Activated T-cell treated with anti-CD3 and anti-CD28 coated beads, Interleukin-2, amount 50 U/mL, for 4 hours (primary cell): ENCODE measurements at regions not wholly inside any gene's neighbourhood (a gene's known extent, or its start where the extent isn't known, plus 50 kb on each side); places are given as distances from the start of the nearest gene placed in this dataset.
"Not testable (repeated sequence)": the region's sequence is repeated elsewhere in the genome, so short reads cannot be mapped to it uniquely, and the experiment has no call there.

Experiments used
- ATAC-seq, 2 donors: fragments of 200-7000 bp; cut with Tn5 transposase; one replicate each; pipeline ENCODE4 v1.10.0; 2021
- DNase-seq: peaks from one replicate; pipeline ENCODE4 v3.0.0-alpha.2; 2020
- H3K27me3 Mint-ChIP-seq: one replicate; pipeline ENCODE4 v1.8.0; 2021; ENCODE audit warnings: low read depth, mixed read lengths
- H3K36me3 Mint-ChIP-seq: one replicate; pipeline ENCODE4 v1.8.0; 2022; ENCODE audit warnings: mixed read lengths; ENCODE audit not compliant: insufficient read depth
- H3K4me1 Mint-ChIP-seq: one replicate; pipeline ENCODE4 v1.8.0; 2021; ENCODE audit warnings: low read depth, mixed read lengths
- H3K4me3 Mint-ChIP-seq: one replicate; pipeline ENCODE4 v1.8.0; 2021; ENCODE audit warnings: mild to moderate bottlenecking, moderate library complexity, mixed read lengths
- H3K9me3 Mint-ChIP-seq: one replicate; pipeline ENCODE4 v1.8.0; 2021; ENCODE audit warnings: mixed read lengths

GRCh38 chr11:71322192-71322735, 69.9 kb upstream of the SHANK2 start:
- Mint-ChIP-seq H3K27me3 (peaks cover 14% of the 10 kb centered on the region), H3K36me3 (no peaks in the 10 kb centered on the region), H3K4me1 (no peaks in the 10 kb centered on the region), H3K4me3 (no peak overlapping the region), H3K9me3 (peaks cover 15% of the 10 kb centered on the region)
- ATAC-seq (no peak), DNase-seq (no peak)

- ATAC-seq (no peak), DNase-seq (no peak)
- peaks cover 19% of the 10 kb centered on the region for H3K9me3 Mint-ChIP-seq
- peaks cover 14% of the 10 kb centered on the region for H3K27me3 Mint-ChIP-seq
- no peaks in the 10 kb centered on the region for H3K36me3 Mint-ChIP-seq
- H3K4me3 Mint-ChIP-seq = no peak overlapping the region
- no peaks in the 10 kb centered on the region for H3K4me1 Mint-ChIP-seq
Observed at GRCh38 chr11:71321433-71322191, 69.2 kb upstream of the SHANK2 start.

GRCh38 chr11:71316701-71317100, 64.3 kb upstream of the SHANK2 start:
- ATAC-seq (no peak), DNase-seq (no peak)
- peaks cover 7% of the 10 kb centered on the region for H3K27me3 Mint-ChIP-seq
- H3K9me3 Mint-ChIP-seq = peaks cover 22% of the 10 kb centered on the region
- H3K36me3 Mint-ChIP-seq = no peaks in the 10 kb centered on the region
- H3K4me1 Mint-ChIP-seq = no peaks in the 10 kb centered on the region
- no peak overlapping the region for H3K4me3 Mint-ChIP-seq

- H3K27me3 Mint-ChIP-seq, DNase-seq, H3K36me3 Mint-ChIP-seq, ATAC-seq, H3K4me3 Mint-ChIP-seq, H3K4me1 Mint-ChIP-seq: not testable (repeated sequence)
- H3K9me3 Mint-ChIP-seq = peaks cover 11% of the 10 kb centered on the region
Observed at GRCh38 chr11:71312616-71313015, 60.2 kb upstream of the SHANK2 start.

DNA sequence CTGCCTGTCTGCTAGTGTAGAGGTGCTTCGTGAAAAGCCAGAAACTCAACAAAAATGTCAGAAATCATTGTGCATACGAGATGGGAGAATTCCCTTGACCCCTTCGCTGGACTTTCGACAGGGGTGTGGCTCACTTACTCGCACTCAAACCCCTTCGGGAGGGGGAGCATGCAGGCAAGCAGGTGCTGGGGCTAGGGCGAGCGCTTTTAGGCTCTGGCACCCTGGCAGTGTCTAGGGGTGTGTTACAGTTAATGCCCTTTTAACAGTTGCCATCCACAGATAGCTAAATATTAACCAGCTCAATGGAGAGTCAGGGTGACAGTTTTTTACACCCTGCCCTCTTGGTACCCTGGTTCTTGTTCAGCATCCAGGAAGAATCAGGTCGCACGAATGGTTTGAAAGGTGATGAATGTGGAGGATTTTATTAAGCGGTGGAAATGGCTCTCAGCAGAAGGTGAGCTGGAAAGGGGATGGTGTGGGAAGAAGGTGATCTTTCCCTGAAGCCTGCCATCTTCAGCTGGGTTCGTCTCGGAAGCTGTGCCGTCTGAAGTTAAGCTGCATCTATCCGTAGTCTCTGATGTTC, 59.6 kb upstream of the SHANK2 start:
- Mint-ChIP-seq H3K9me3 (peaks cover 6% of the 10 kb centered on the region), H3K36me3 (no peaks in the 10 kb centered on the region), H3K27me3 (peaks cover 3% of the 10 kb centered on the region), H3K4me1 (no peaks in the 10 kb centered on the region), H3K4me3 (no peak overlapping the region)
- ATAC-seq (no peak), DNase-seq (no peak)

- H3K27me3 Mint-ChIP-seq = peaks cover 3% of the 10 kb centered on the region
- peaks cover 1% of the 10 kb centered on the region for H3K9me3 Mint-ChIP-seq
Observed at GRCh38 chr11:71311176-71311925, 59.0 kb upstream of the SHANK2 start.

GRCh38 chr11:71310184-71310583, 57.8 kb upstream of the SHANK2 start:
- no peaks in the 10 kb centered on the region for H3K9me3 Mint-ChIP-seq
- no peaks in the 10 kb centered on the region for H3K36me3 Mint-ChIP-seq
- no peaks in the 10 kb centered on the region for H3K4me1 Mint-ChIP-seq
- peaks cover 3% of the 10 kb centered on the region for H3K27me3 Mint-ChIP-seq
- no peak for ATAC-seq
- H3K4me3 Mint-ChIP-seq = no peak overlapping the region
- DNase-seq = no peak

More at GRCh38 chr11:71311176-71311925, 59.0 kb upstream of the SHANK2 start:
- Mint-ChIP-seq H3K36me3 (no peaks in the 10 kb centered on the region), H3K4me3 (no peak overlapping the region), H3K4me1 (no peaks in the 10 kb centered on the region)
- DNase-seq (no peak), ATAC-seq (no peak)

GRCh38 chr11:71309611-71310010, 57.2 kb upstream of the SHANK2 start:
- H3K4me3 Mint-ChIP-seq = no peak overlapping the region
- no peaks in the 10 kb centered on the region for H3K4me1 Mint-ChIP-seq
- no peaks in the 10 kb centered on the region for H3K36me3 Mint-ChIP-seq
- peaks cover 3% of the 10 kb centered on the region for H3K27me3 Mint-ChIP-seq
- no peak for DNase-seq
- no peaks in the 10 kb centered on the region for H3K9me3 Mint-ChIP-seq
- no peak for ATAC-seq

GRCh38 chr11:71309181-71309580, 56.8 kb upstream of the SHANK2 start:
- H3K4me1 Mint-ChIP-seq = no peaks in the 10 kb centered on the region
- ATAC-seq (no peak), DNase-seq (no peak)
- no peak overlapping the region for H3K4me3 Mint-ChIP-seq
- H3K9me3 Mint-ChIP-seq = no peaks in the 10 kb centered on the region
- H3K27me3 Mint-ChIP-seq = peaks cover 3% of the 10 kb centered on the region
- H3K36me3 Mint-ChIP-seq = no peaks in the 10 kb centered on the region

- ATAC-seq (no peak), DNase-seq (no peak)
Observed at GRCh38 chr11:71307811-71308645, 55.7 kb upstream of the SHANK2 start.

DNA sequence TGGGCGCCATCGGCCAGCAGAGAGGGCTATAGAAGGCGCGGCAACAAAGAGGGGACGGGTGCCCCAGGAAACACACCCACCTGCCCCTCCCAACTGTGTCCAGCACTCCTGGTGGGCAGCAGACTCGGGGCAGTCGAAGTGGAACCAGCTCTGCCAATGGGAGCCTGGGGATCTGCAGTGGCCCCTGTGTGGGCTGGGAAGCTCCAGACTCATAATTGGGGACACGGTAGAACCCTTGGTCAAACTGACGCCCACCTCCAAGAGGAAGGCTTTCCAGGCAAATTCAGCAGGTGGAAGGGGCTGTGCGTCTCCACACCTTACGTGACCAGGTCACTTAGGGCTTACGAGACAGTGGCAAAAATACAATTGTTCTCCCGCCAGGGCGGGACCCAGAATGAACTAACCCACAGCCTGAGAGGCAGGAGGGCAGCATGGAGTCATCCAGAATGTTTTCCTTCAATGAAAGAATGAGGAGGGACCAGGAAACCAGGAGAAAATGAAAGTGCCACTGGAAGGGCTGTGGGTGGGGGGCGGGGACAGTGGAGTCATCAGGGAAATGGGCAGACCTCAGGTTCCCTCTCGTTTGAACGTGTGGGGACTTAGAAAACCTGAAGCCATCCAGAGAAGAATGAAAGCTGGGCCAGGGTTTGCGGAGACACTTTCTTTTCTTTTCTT, 53.2 kb upstream of the SHANK2 start:
- Mint-ChIP-seq H3K27me3 (peaks cover 6% of the 10 kb centered on the region), H3K4me1 (no peaks in the 10 kb centered on the region), H3K4me3 (no peak overlapping the region), H3K9me3 (no peaks in the 10 kb centered on the region), H3K36me3 (no peaks in the 10 kb centered on the region)
- ATAC-seq (no peak), DNase-seq (no peak)

More at GRCh38 chr11:71307811-71308645, 55.7 kb upstream of the SHANK2 start:
- H3K9me3 Mint-ChIP-seq = no peaks in the 10 kb centered on the region
- H3K4me3 Mint-ChIP-seq = no peak overlapping the region
- no peaks in the 10 kb centered on the region for H3K4me1 Mint-ChIP-seq
- H3K36me3 Mint-ChIP-seq = no peaks in the 10 kb centered on the region
- peaks cover 6% of the 10 kb centered on the region for H3K27me3 Mint-ChIP-seq

DNA sequence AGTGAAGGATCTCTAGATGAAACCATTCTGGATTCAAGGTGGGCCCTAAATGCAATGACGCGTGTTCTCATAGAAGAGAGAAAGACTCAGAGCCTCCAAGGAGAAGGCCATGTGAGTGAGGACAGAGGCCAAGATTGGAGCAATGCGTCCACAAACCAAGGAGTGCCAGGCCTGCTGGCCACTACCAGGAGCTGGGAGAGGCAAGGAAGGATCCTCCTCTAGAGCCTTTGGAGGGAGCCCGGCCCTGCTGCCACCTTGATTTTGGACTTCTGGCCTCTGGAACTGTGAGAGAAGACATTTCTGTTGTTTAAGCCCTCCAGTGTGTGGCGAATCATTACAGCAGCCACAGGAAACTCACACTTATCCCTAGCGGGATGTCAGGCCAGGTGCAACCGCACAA, 52.7 kb upstream of the SHANK2 start:
- Mint-ChIP-seq H3K27me3 (peaks cover 6% of the 10 kb centered on the region), H3K4me1 (no peaks in the 10 kb centered on the region), H3K9me3 (no peaks in the 10 kb centered on the region), H3K36me3 (no peaks in the 10 kb centered on the region), H3K4me3 (no peak overlapping the region)
- no peak for DNase-seq
- ATAC-seq = no peak

- H3K36me3 Mint-ChIP-seq = no peaks in the 10 kb centered on the region
- peaks cover 8% of the 10 kb centered on the region for H3K27me3 Mint-ChIP-seq
- ATAC-seq (no peak), DNase-seq (no peak)
- H3K4me1 Mint-ChIP-seq = no peaks in the 10 kb centered on the region
- no peaks in the 10 kb centered on the region for H3K9me3 Mint-ChIP-seq
- H3K4me3 Mint-ChIP-seq = no peak overlapping the region
Observed at GRCh38 chr11:71304491-71304890, 52.1 kb upstream of the SHANK2 start.
